B cell (primary cell): ENCODE measurements at regions not wholly inside any gene's neighbourhood (a gene's known extent, or its start where the extent isn't known, plus 50 kb on each side); places are given as distances from the start of the nearest gene placed in this dataset.

ENCODE experiments used
- ATAC-seq: fragments of 200-7000 bp; cut with Tn5 transposase; one replicate; pipeline ENCODE4 v1.10.0; 2021; ENCODE audit warnings: low read depth, mild to moderate bottlenecking, moderate number of reproducible peaks, moderate library complexity
- CTCF ChIA-PET: fragments of 350-600 bp; sonication (Branson Sonifier 250); formaldehyde crosslinking; loops from one replicate; lab custom pipeline; 2021; ENCODE audit warnings: antibody characterized with exemption, inconsistent platforms; lab: Charles Lee
- POLR2A ChIA-PET: fragments of 350-600 bp; sonication (Branson Sonifier 250); formaldehyde crosslinking; loops from one replicate; lab custom pipeline; 2021; ENCODE audit warnings: antibody characterized with exemption; lab: Charles Lee
- DNase-seq: peaks from one replicate; pipeline ENCODE4 v3.0.0; 2013
- H2AFZ ChIP-seq: 2 replicates; pipeline ENCODE4 v1.6.1; 2012; ENCODE audit warnings: mild to moderate bottlenecking, low read depth, low read length; ENCODE audit not compliant: insufficient read depth, poor library complexity, severe bottlenecking
- H3K27ac ChIP-seq, 2 donors: 1 replicate in 1 of 2; 2 replicates in 1 of 2; pipeline ENCODE4 v1.5.1; 2012 to 2013; ENCODE audit warnings: low read length in 2 of 2, mild to moderate bottlenecking in 2 of 2, moderate library complexity in 1 of 2
- H3K27me3 ChIP-seq, 4 experiments: fragments of 200-600 bp in 1 of 4; sonication (generic) in 1 of 4; replicated peaks in 1 of 4; 1 replicate in 2 of 4; 2 replicates in 2 of 4; pipeline versions ENCODE4 v1.6.1 to v1.7.0; 2013 to 2016; ENCODE audit warnings: low read length in 3 of 4, mild to moderate bottlenecking in 2 of 4, mixed read lengths in 1 of 4, moderate library complexity in 1 of 4; ENCODE audit not compliant: insufficient read depth in 4 of 4, control insufficient read depth in 3 of 4; ENCODE audit errors: control extremely low read depth in 1 of 4
- H3K36me3 ChIP-seq, 2 experiments: replicated peaks in 1 of 2; 1 replicate in 1 of 2; 2 replicates in 1 of 2; pipeline versions ENCODE4 v1.6.1 to v1.7.1; 2013; ENCODE audit warnings: low read length in 1 of 2; ENCODE audit not compliant: insufficient read depth in 2 of 2, control insufficient read depth in 1 of 2; ENCODE audit errors: control extremely low read depth in 1 of 2, extremely low read depth in 1 of 2
- H3K4me1 ChIP-seq, 2 donors: fragments of 200-600 bp in 1 of 2; sonication (generic) in 1 of 2; 1 replicate in 1 of 2; 2 replicates in 1 of 2; pipeline versions ENCODE4 v1.5.1 to v1.6.1; 2013 to 2017; ENCODE audit warnings: low read length in 2 of 2; ENCODE audit not compliant: control insufficient read depth in 2 of 2, insufficient read depth in 2 of 2
- H3K4me2 ChIP-seq: replicated peaks from 2 replicates; pipeline ENCODE3; 2012; ENCODE audit warnings: mild to moderate bottlenecking, low read depth, low read length; ENCODE audit not compliant: poor library complexity, severe bottlenecking
- H3K4me3 ChIP-seq, 5 experiments: fragments of 200-600 bp in 1 of 5; sonication (generic) in 1 of 5; 1 replicate in 3 of 5; 2 replicates in 2 of 5; pipeline versions ENCODE4 v1.5.1 to v1.7.0; 2011 to 2016; ENCODE audit warnings: low read length in 4 of 5, mild to moderate bottlenecking in 4 of 5, low read depth in 2 of 5, control low read depth in 1 of 5, moderate library complexity in 1 of 5; ENCODE audit not compliant: insufficient read depth in 1 of 5; ENCODE audit errors: control extremely low read depth in 1 of 5, extremely low read depth in 1 of 5
- H3K79me2 ChIP-seq: fragments of 200-600 bp; sonication (generic); one replicate; pipeline ENCODE4 v1.6.0; 2016; ENCODE audit warnings: low read length; ENCODE audit not compliant: control insufficient read depth, insufficient read depth
- H3K9ac ChIP-seq: fragments of 200-600 bp; sonication (generic); 2 replicates; pipeline ENCODE4 v1.6.1; 2017; ENCODE audit warnings: mild to moderate bottlenecking, low read length, moderate library complexity
- H3K9me3 ChIP-seq, 3 donors: one replicate each; pipeline versions ENCODE4 v1.6.1 to v1.7.1; 2013; ENCODE audit warnings: low read length in 2 of 3; ENCODE audit not compliant: control insufficient read depth in 2 of 3, insufficient read depth in 1 of 3; ENCODE audit errors: control extremely low read depth in 1 of 3
- H4K20me1 ChIP-seq: 2 replicates; pipeline ENCODE4 v1.6.0; 2012; ENCODE audit warnings: mild to moderate bottlenecking, low read length; ENCODE audit not compliant: insufficient read depth, control insufficient read depth, poor library complexity, severe bottlenecking
- H3K27ac Mint-ChIP-seq: one replicate; pipeline ENCODE4 v1.8.0; 2021; ENCODE audit warnings: mixed read lengths
- H3K27me3 Mint-ChIP-seq: one replicate; pipeline ENCODE4 v1.8.0; 2021; ENCODE audit warnings: mixed read lengths
- H3K4me1 Mint-ChIP-seq: one replicate; pipeline ENCODE4 v1.8.0; 2021; ENCODE audit warnings: mixed read lengths
- H3K4me3 Mint-ChIP-seq: one replicate; pipeline ENCODE4 v1.8.0; 2021; ENCODE audit warnings: mixed read lengths
- H3K9me3 Mint-ChIP-seq: one replicate; pipeline ENCODE4 v1.8.0; 2022; ENCODE audit warnings: mixed read lengths; ENCODE audit not compliant: insufficient read depth
- EZH2 ChIP-seq: IDR thresholded peaks from 2 replicates; pipeline ENCODE4 v1.6.1; 2012; ENCODE audit warnings: borderline replicate concordance, low read depth, mild to moderate bottlenecking, moderate library complexity, low read length; ENCODE audit not compliant: insufficient read depth, poor library complexity, severe bottlenecking
- WGBS: methylation state at CpG from one replicate; pipeline ENCODE4 v1.1.5; 2013; ENCODE audit warnings: missing lambda C conversion rate; ENCODE audit not compliant: insufficient coverage; 5-methylcytosine and 5-hydroxymethylcytosine counted together
- intact Hi-C: fragments of 100-400 bp; cut with micrococcal nuclease; formaldehyde crosslinking; loops from one replicate; pipeline ENCODE4 v1.10.0; 2022
- TF ChIP-seq, protein P1 (sequence below): fragments of 200-600 bp; IDR thresholded peaks from one replicate; pipeline ENCODE4 v1.8.0; 2022; ENCODE audit warnings: antibody characterized with exemption, mild to moderate bottlenecking

DNA sequence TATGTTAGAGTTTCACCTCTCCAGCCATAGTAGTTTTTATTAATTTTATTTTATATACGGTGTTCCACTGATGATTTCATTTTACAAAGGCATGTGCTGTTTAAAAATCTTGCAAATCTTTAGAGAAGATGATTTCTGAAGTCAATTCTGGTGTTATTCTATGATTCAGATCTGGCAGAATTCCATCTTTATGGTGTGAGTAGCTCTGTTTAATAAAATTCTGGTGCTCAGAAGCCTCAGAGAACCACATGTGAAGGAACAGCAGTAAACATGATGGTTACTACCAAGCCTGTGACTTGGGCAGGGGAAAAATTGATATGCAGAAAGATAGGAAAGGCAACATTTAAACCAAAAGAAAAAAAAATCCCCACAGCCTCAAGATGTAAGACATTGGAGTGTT is 299.7 kb downstream of the NPR3 start:
- Histone ChIP-seq H3K27me3 (no peaks in the 10 kb centered on the region), H2AFZ (no peak overlapping the region), H3K4me3 (no peak overlapping the region), H4K20me1 (no peaks in the 10 kb centered on the region), H3K4me1 (no peaks in the 10 kb centered on the region), H3K36me3 (no peaks in the 10 kb centered on the region), H3K79me2 (no peaks in the 10 kb centered on the region), H3K4me2 (no peak overlapping the region), H3K9ac (no peak overlapping the region), H3K9me3 (peaks cover 0 to 9% (median 4%) of the 10 kb centered on the region in 3 donors), H3K27ac (no peak overlapping the region)
- Mint-ChIP-seq H3K4me1 (no peaks in the 10 kb centered on the region), H3K27ac (no peak overlapping the region), H3K27me3 (no peaks in the 10 kb centered on the region), H3K4me3 (no peak overlapping the region), H3K9me3 (no peaks in the 10 kb centered on the region)
- intact Hi-C loops = no loop called here
- DNase-seq (no peak), ATAC-seq (no peak)
- no CpG with 5 or more reads among the region's 1 CpG for WGBS
- ChIA-PET POLR2A (no interaction called here), CTCF (no interaction called here)
- TF ChIP-seq, protein P1, sequence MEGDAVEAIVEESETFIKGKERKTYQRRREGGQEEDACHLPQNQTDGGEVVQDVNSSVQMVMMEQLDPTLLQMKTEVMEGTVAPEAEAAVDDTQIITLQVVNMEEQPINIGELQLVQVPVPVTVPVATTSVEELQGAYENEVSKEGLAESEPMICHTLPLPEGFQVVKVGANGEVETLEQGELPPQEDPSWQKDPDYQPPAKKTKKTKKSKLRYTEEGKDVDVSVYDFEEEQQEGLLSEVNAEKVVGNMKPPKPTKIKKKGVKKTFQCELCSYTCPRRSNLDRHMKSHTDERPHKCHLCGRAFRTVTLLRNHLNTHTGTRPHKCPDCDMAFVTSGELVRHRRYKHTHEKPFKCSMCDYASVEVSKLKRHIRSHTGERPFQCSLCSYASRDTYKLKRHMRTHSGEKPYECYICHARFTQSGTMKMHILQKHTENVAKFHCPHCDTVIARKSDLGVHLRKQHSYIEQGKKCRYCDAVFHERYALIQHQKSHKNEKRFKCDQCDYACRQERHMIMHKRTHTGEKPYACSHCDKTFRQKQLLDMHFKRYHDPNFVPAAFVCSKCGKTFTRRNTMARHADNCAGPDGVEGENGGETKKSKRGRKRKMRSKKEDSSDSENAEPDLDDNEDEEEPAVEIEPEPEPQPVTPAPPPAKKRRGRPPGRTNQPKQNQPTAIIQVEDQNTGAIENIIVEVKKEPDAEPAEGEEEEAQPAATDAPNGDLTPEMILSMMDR = no peak
- no peak for TF ChIP-seq EZH2

DNA sequence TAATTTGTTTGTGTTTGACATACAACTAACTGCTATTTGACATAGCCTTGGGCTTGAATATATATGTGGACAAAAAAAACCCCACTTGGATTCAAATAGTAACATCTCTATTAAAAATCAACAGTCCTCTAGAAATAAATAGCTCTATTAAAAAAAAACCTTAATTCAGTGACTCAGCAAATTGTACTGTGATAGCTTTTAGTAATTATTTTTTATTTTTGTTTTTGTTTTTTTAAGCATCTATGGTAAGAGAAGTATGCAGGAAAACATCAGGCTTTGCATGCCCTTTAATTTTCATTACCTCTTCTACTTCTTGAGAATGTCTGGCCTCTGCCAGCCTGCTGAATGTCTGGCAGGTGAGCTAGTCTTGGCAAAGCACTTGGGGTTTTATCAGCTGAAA is 300.7 kb downstream of the NPR3 start:
- CTCF ChIA-PET = no interaction called here
- TF ChIP-seq, protein P1 = no peak
- TF ChIP-seq EZH2 = no peak

More for the DNA sequence above, 300.7 kb downstream of the NPR3 start:
- Mint-ChIP-seq H3K27me3 (no peaks in the 10 kb centered on the region), H3K4me3 (no peak overlapping the region), H3K4me1 (no peaks in the 10 kb centered on the region), H3K9me3 (no peaks in the 10 kb centered on the region), H3K27ac (no peak overlapping the region)
- no peak overlapping the region for H3K4me2 ChIP-seq
- POLR2A ChIA-PET = no interaction called here
- H2AFZ ChIP-seq = no peak overlapping the region
- H3K36me3 ChIP-seq = no peaks in the 10 kb centered on the region
- no peaks in the 10 kb centered on the region for H3K27me3 ChIP-seq
- H3K79me2 ChIP-seq = no peaks in the 10 kb centered on the region
- H3K27ac ChIP-seq = no peak overlapping the region
- no peaks in the 10 kb centered on the region for H3K4me1 ChIP-seq
- no peaks in the 10 kb centered on the region for H4K20me1 ChIP-seq
- no peak for DNase-seq
- no peak overlapping the region for H3K4me3 ChIP-seq
- intact Hi-C loops = no loop called here
- H3K9ac ChIP-seq = no peak overlapping the region
- no peak for ATAC-seq
- peaks cover 0 to 5% (median 4%) of the 10 kb centered on the region in 3 donors for H3K9me3 ChIP-seq
